ENCODE measurements at regions not wholly inside any gene's neighbourhood (a gene's known extent, or its start where the extent isn't known, plus 50 kb on each side); places are given as distances from the start of the nearest gene placed in this dataset.

GRCh38 chr6:9810286-9810685, 604.6 kb downstream of the TFAP2A start:
- TF ChIP-seq POLR2A (IDR thresholded peaks at IDR 0.05) = no peak
- no peak for TF ChIP-seq CTCF (IDR thresholded peaks at IDR 0.05 in 4 of 5, conservative IDR thresholded peaks at IDR 0.05 in 1 of 5)

Measured in gastrocnemius medialis (tissue), 4 donors.